Suprapubic skin (tissue), 4 donors: ENCODE measurements at regions not wholly inside any gene's neighbourhood (a gene's known extent, or its start where the extent isn't known, plus 50 kb on each side); places are given as distances from the start of the nearest gene placed in this dataset.

Experiments used
- EP300 ChIP-seq: sonication (generic); formaldehyde crosslinking; IDR thresholded peaks from one replicate; pipeline ENCODE4 v1.6.1; 2017; ENCODE audit warnings: antibody characterized with exemption
- POLR2AphosphoS5 ChIP-seq, 3 donors: sonication (generic); formaldehyde crosslinking; IDR thresholded peaks; one replicate each; pipeline ENCODE4 v1.6.1; 2017; ENCODE audit warnings: antibody characterized with exemption in 3 of 3
- TF ChIP-seq, protein P1 (sequence below), 2 donors: fragments of 200-600 bp in 1 of 2; fragments of 450-650 bp in 1 of 2; sonication (generic) in 1 of 2; IDR thresholded peaks; one replicate each; pipeline ENCODE4 v1.5.1; 2016 to 2019; ENCODE audit warnings: antibody characterized with exemption in 2 of 2, mild to moderate bottlenecking in 1 of 2, moderate library complexity in 1 of 2

DNA sequence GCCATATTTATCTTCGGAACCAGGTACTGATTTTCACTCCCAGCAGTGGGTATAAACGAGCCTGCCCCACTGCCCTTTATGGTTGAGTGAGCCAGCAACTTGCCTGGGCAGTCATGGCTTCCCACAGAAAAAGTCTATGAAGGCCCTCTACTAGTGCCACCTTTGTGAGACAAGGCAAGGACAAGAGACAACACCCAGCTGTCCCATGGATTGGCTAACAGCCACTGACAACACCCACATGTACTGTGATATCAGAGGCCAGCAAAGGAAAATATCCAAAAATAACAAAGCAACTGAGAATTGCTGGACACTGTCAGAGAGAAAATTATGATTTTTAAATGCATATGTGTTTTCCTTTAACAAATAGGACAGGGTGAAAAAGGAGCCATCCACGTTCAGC lies 248.4 kb upstream of the TTC29 start:
- TF ChIP-seq, protein P1, sequence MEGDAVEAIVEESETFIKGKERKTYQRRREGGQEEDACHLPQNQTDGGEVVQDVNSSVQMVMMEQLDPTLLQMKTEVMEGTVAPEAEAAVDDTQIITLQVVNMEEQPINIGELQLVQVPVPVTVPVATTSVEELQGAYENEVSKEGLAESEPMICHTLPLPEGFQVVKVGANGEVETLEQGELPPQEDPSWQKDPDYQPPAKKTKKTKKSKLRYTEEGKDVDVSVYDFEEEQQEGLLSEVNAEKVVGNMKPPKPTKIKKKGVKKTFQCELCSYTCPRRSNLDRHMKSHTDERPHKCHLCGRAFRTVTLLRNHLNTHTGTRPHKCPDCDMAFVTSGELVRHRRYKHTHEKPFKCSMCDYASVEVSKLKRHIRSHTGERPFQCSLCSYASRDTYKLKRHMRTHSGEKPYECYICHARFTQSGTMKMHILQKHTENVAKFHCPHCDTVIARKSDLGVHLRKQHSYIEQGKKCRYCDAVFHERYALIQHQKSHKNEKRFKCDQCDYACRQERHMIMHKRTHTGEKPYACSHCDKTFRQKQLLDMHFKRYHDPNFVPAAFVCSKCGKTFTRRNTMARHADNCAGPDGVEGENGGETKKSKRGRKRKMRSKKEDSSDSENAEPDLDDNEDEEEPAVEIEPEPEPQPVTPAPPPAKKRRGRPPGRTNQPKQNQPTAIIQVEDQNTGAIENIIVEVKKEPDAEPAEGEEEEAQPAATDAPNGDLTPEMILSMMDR (IDR thresholded peaks at IDR 0.05) = no peak
- TF ChIP-seq POLR2AphosphoS5 (IDR thresholded peaks at IDR 0.05) (no peak), EP300 (no peak)
